ENCODE measurements at regions not wholly inside any gene's neighbourhood (a gene's known extent, or its start where the extent isn't known, plus 50 kb on each side); places are given as distances from the start of the nearest gene placed in this dataset.
"Not testable (repeated sequence)": the region's sequence is repeated elsewhere in the genome, so short reads cannot be mapped to it uniquely, and the experiment has no call there.

- no peak for DNase-seq
Observed at GRCh38 chr2:125643128-125643527, 1012.8 kb upstream of the GYPC start.

- no peak for DNase-seq
Observed at GRCh38 chr2:125643585-125643984, 1012.4 kb upstream of the GYPC start.

GRCh38 chr2:125644257-125644656 is 1011.7 kb upstream of the GYPC start:
- no peak for DNase-seq

GRCh38 chr2:125652280-125652679 is 1003.7 kb upstream of the GYPC start:
- DNase-seq = no peak

GRCh38 chr2:125654226-125654625 is 1001.7 kb upstream of the GYPC start:
- DNase-seq = no peak

GRCh38 chr2:125656190-125656589 is 999.8 kb upstream of the GYPC start:
- DNase-seq = no peak

GRCh38 chr2:125658583-125658982 is 997.4 kb upstream of the GYPC start:
- DNase-seq = no peak

GRCh38 chr2:125660369-125660768 is 995.6 kb upstream of the GYPC start:
- DNase-seq = not testable (repeated sequence)

- no peak for DNase-seq
Observed at GRCh38 chr2:125667630-125668029, 988.3 kb upstream of the GYPC start.

GRCh38 chr2:125679903-125680302 is 976.1 kb upstream of the GYPC start:
- no peak for DNase-seq

GRCh38 chr2:125680809-125681208 is 975.1 kb upstream of the GYPC start:
- DNase-seq = no peak

- no peak for DNase-seq
Observed at GRCh38 chr2:125681576-125681975, 974.4 kb upstream of the GYPC start.

- no peak for DNase-seq
Observed at GRCh38 chr2:125681976-125682805, 973.8 kb upstream of the GYPC start.

GRCh38 chr2:125684256-125684655 is 971.7 kb upstream of the GYPC start:
- DNase-seq = no peak

- no peak for DNase-seq
Observed at GRCh38 chr2:125684932-125685331, 971.0 kb upstream of the GYPC start.

GRCh38 chr2:125696560-125696959 is 959.4 kb upstream of the GYPC start:
- DNase-seq = no peak

- no peak for DNase-seq
Observed at GRCh38 chr2:125698280-125698679, 957.7 kb upstream of the GYPC start.

- DNase-seq = no peak
Observed at GRCh38 chr2:125701070-125701469, 954.9 kb upstream of the GYPC start.

- DNase-seq = no peak
Observed at GRCh38 chr2:125707611-125708010, 948.3 kb upstream of the GYPC start.

- DNase-seq = no peak
Observed at GRCh38 chr2:125710561-125710960, 945.4 kb upstream of the GYPC start.

- DNase-seq = no peak
Observed at GRCh38 chr2:125711075-125711474, 944.9 kb upstream of the GYPC start.

GRCh38 chr2:125713533-125713932 is 942.4 kb upstream of the GYPC start:
- no peak for DNase-seq

GRCh38 chr2:125721072-125721721 is 934.8 kb upstream of the GYPC start:
- DNase-seq = no peak

GRCh38 chr2:125730921-125731320 is 925.0 kb upstream of the GYPC start:
- no peak for DNase-seq

GRCh38 chr2:125736306-125736705 is 919.7 kb upstream of the GYPC start:
- DNase-seq = no peak
